Panc1 (cell line): ENCODE measurements at regions not wholly inside any gene's neighbourhood (a gene's known extent, or its start where the extent isn't known, plus 50 kb on each side); places are given as distances from the start of the nearest gene placed in this dataset.

Experiments
- ATAC-seq: fragments of 200-7000 bp; cut with Tn5 transposase; 2 replicates; pipeline ENCODE4 v1.9.1; 2020; ENCODE audit warnings: mild to moderate bottlenecking, moderate library complexity
- BruUV-seq: library from RNA; stranded (reverse); fragments of 400-500 nt; replicated peaks from 2 replicates; lab custom pipeline; 2021; lab: Mats Ljungman, UMichigan
- CTCF ChIA-PET: fragments of 300-600 bp; sonication (Branson Sonifier 250); formaldehyde crosslinking; loops from one replicate; lab custom pipeline; 2022; ENCODE audit warnings: antibody characterized with exemption; lab: Charles Lee
- POLR2A ChIA-PET: fragments of 300-600 bp; sonication (Branson Sonifier 250); formaldehyde crosslinking; loops from one replicate; lab custom pipeline; 2022; ENCODE audit warnings: antibody characterized with exemption; lab: Charles Lee
- DNase-seq: peaks from one replicate; pipeline ENCODE4 v3.0.0-alpha.2; 2010; ENCODE audit warnings: low read depth, low spot score
- H3K27ac ChIP-seq: 2 replicates; pipeline ENCODE4 v1.5.1; 2011; ENCODE audit warnings: mild to moderate bottlenecking, low read length, inconsistent platforms
- H3K27me3 ChIP-seq: fragments of 200-500 bp; sonication (Bioruptor generic); 2 replicates; pipeline ENCODE4 v1.6.0; 2014; ENCODE audit warnings: low read length, inconsistent platforms; ENCODE audit not compliant: control insufficient read depth, insufficient read depth
- H3K36me3 ChIP-seq: fragments of 200-500 bp; sonication (Bioruptor generic); 2 replicates; pipeline ENCODE4 v1.5.1; 2014; ENCODE audit warnings: inconsistent platforms, mild to moderate bottlenecking, low read length, moderate library complexity; ENCODE audit not compliant: control insufficient read depth, insufficient read depth
- H3K4me1 ChIP-seq: 2 replicates; pipeline ENCODE4 v1.5.1; 2011; ENCODE audit warnings: inconsistent platforms, mild to moderate bottlenecking, low read length, moderate library complexity; ENCODE audit not compliant: control insufficient read depth, insufficient read depth
- H3K4me3 ChIP-seq, 2 experiments: 2 replicates each; pipeline ENCODE4 v1.5.1; 2011 to 2012; ENCODE audit warnings: low read depth in 2 of 2, low read length in 2 of 2, mild to moderate bottlenecking in 2 of 2, inconsistent platforms in 1 of 2, moderate library complexity in 1 of 2
- H3K9me3 ChIP-seq: fragments of 200-500 bp; sonication (Bioruptor generic); 2 replicates; pipeline ENCODE4 v1.5.1; 2014; ENCODE audit warnings: low read depth, mild to moderate bottlenecking, inconsistent platforms, low read length, moderate library complexity; ENCODE audit not compliant: control insufficient read depth, insufficient read depth
- CTCF ChIP-seq: fragments of 450-650 bp; IDR thresholded peaks from 2 replicates; pipeline ENCODE4 v1.5.1; 2017; ENCODE audit warnings: mild to moderate bottlenecking
- POLR2AphosphoS5 ChIP-seq: IDR thresholded peaks from 2 replicates; pipeline ENCODE4 v1.6.1; 2012; ENCODE audit warnings: mild to moderate bottlenecking, low read depth, low read length, moderate library complexity
- REST ChIP-seq, 2 experiments: IDR thresholded peaks; 2 replicates each; pipeline ENCODE4 v1.6.1; 2011 to 2012; ENCODE audit warnings: low read depth in 2 of 2, control low read depth in 1 of 2, low read length in 1 of 2, mild to moderate bottlenecking in 1 of 2, moderate library complexity in 1 of 2; ENCODE audit not compliant: insufficient read depth in 1 of 2
- SIN3A ChIP-seq: IDR thresholded peaks from 2 replicates; pipeline ENCODE4 v1.6.1; 2012; ENCODE audit warnings: low read depth, mild to moderate bottlenecking, low read length, moderate library complexity, borderline replicate concordance; ENCODE audit not compliant: insufficient read depth
- TCF7L2 ChIP-seq: IDR thresholded peaks from 2 replicates; pipeline ENCODE4 v1.6.1; 2011; ENCODE audit warnings: mild to moderate bottlenecking, low read depth, low read length, inconsistent platforms
- in situ Hi-C: cut with HindIII; loops from 2 replicates; pipeline ENCODE4 v1.10.0; 2016; ENCODE audit warnings: low sequenced_read_pairs, low pct_unique_long_range_greater_than_20kb
- intact Hi-C: fragments of 100-400 bp; cut with micrococcal nuclease; formaldehyde crosslinking; loops from one replicate; pipeline ENCODE4 v1.10.0; 2022; ENCODE audit not compliant: unreplicated experiment

GRCh38 chr4:14151101-14151500, 523.6 kb upstream of the BOD1L1 start:
- in situ Hi-C loops = no loop called here
- Histone ChIP-seq H3K4me3 (no peak overlapping the region), H3K9me3 (no peaks in the 10 kb centered on the region), H3K36me3 (no peaks in the 10 kb centered on the region), H3K27me3 (no peaks in the 10 kb centered on the region), H3K27ac (no peak overlapping the region), H3K4me1 (no peaks in the 10 kb centered on the region)
- no peak for DNase-seq
- POLR2A ChIA-PET = no interaction called here
- no peak for TF ChIP-seq REST (IDR thresholded peaks at IDR 0.05; ENCODE audit: insufficient read depth in 1 of 2, low read depth in 2 of 2, low read length in 1 of 2)
- no peak for TF ChIP-seq POLR2AphosphoS5
- no peak for TF ChIP-seq TCF7L2
- no peak for TF ChIP-seq SIN3A
- TF ChIP-seq CTCF = no peak
- intact Hi-C loops = no loop called here
- CTCF ChIA-PET = no interaction called here
- no TSS peak for BruUV-seq
- ATAC-seq = no peak

GRCh38 chr4:14152834-14153519, 525.5 kb upstream of the BOD1L1 start:
- POLR2A ChIA-PET = no interaction called here
- no peaks in the 10 kb centered on the region for H3K9me3 ChIP-seq
- H3K27ac ChIP-seq = no peak overlapping the region
- DNase-seq = no peak
- TF ChIP-seq CTCF (no peak), TCF7L2 (no peak), REST (IDR thresholded peaks at IDR 0.05; ENCODE audit: insufficient read depth in 1 of 2, low read depth in 2 of 2, low read length in 1 of 2) (no peak), SIN3A (no peak), POLR2AphosphoS5 (no peak)
- CTCF ChIA-PET = no interaction called here
- no peak overlapping the region for H3K4me3 ChIP-seq
- in situ Hi-C loops = no loop called here
- intact Hi-C loops = no loop called here
- BruUV-seq = no TSS peak
- H3K27me3 ChIP-seq = no peaks in the 10 kb centered on the region
- H3K4me1 ChIP-seq = no peaks in the 10 kb centered on the region
- no peaks in the 10 kb centered on the region for H3K36me3 ChIP-seq
- ATAC-seq = no peak
